HepG2 (cell line): ENCODE measurements at regions not wholly inside any gene's neighbourhood (a gene's known extent, or its start where the extent isn't known, plus 50 kb on each side); places are given as distances from the start of the nearest gene placed in this dataset.

Experiments used
- ATAC-seq: fragments of 200-7000 bp; cut with Tn5 transposase; 3 replicates; pipeline ENCODE4 v1.9.1; 2020; ENCODE audit warnings: mild to moderate bottlenecking, moderate library complexity
- BruUV-seq: library from RNA; stranded (reverse); fragments of 400-500 nt; replicated peaks from 2 replicates; lab custom pipeline; 2021; lab: Mats Ljungman, UMichigan
- CTCF ChIA-PET: fragments of 300-600 bp; formaldehyde crosslinking; extraction: SDS; loops from one replicate; lab custom pipeline; 2021; ENCODE audit warnings: low total read pairs, inconsistent platforms, low intra/inter-chr PET ratio; lab: Yijun Ruan, JAX
- POLR2A ChIA-PET: fragments of 350-600 bp; sonication (Branson Sonifier 250); formaldehyde crosslinking; loops from one replicate; lab custom pipeline; 2020; ENCODE audit warnings: antibody characterized with exemption, inconsistent platforms; lab: Yijun Ruan, JAX
- DNase-seq: peaks from one replicate; pipeline ENCODE4 v3.0.0-alpha.2; 2015; ENCODE audit warnings: low spot score
- FAIRE-seq: peaks from 3 replicates; lab custom pipeline; 2011; peaks lifted over from hg19 to GRCh38; lab: Jason Lieb, UNC
- H2AFZ ChIP-seq: one replicate; pipeline ENCODE4 v1.6.1; 2011; ENCODE audit warnings: low read length, inconsistent platforms
- H3K27ac ChIP-seq: fragments of 300-600 bp; 3 replicates; pipeline ENCODE4 v1.8.0; 2011; ENCODE audit warnings: mixed run types, mild to moderate bottlenecking, mixed read lengths, low read length, inconsistent platforms; ENCODE audit not compliant: insufficient read depth; ENCODE audit errors: extremely low read length
- H3K27me3 ChIP-seq, 2 experiments: fragments of 200-600 bp in 1 of 2; 2 replicates in 1 of 2; 3 replicates in 1 of 2; pipeline versions ENCODE4 v1.6.0 to v1.8.0; 2011; ENCODE audit warnings: low read length in 2 of 2, mild to moderate bottlenecking in 2 of 2, moderate library complexity in 2 of 2, inconsistent platforms in 1 of 2; ENCODE audit not compliant: insufficient read depth in 2 of 2, control insufficient read depth in 1 of 2
- H3K36me3 ChIP-seq, 2 experiments: fragments of 200-600 bp in 1 of 2; replicated peaks in 1 of 2; 2 replicates in 1 of 2; 3 replicates in 1 of 2; pipeline versions ENCODE4 v1.5.1 to v1.8.0; 2011; ENCODE audit warnings: low read length in 2 of 2, inconsistent platforms in 1 of 2; ENCODE audit not compliant: insufficient read depth in 2 of 2, control insufficient read depth in 1 of 2
- H3K4me1 ChIP-seq: 2 replicates; pipeline ENCODE4 v1.5.1; 2012; ENCODE audit warnings: low read length, inconsistent platforms; ENCODE audit not compliant: insufficient read depth
- H3K4me2 ChIP-seq: 2 replicates; pipeline ENCODE4 v1.6.0; 2011; ENCODE audit warnings: low read depth, low read length, inconsistent platforms
- H3K4me3 ChIP-seq, 3 experiments: fragments of 200-600 bp in 1 of 3; sonication (generic), shearing (Covaris generic) in 1 of 3; replicated peaks in 1 of 3; 2 replicates each; pipeline ENCODE4 v1.5.1; 2011 to 2016; ENCODE audit warnings: low read length in 3 of 3, inconsistent platforms in 2 of 3, low read depth in 2 of 3, mild to moderate bottlenecking in 2 of 3, control low read depth in 1 of 3, mixed read lengths in 1 of 3; ENCODE audit not compliant: insufficient read depth in 1 of 3
- H3K79me2 ChIP-seq: one replicate; pipeline ENCODE4 v1.6.1; 2011; ENCODE audit warnings: low read length, inconsistent platforms; ENCODE audit not compliant: insufficient read depth
- H3K9ac ChIP-seq: 2 replicates; pipeline ENCODE4 v1.6.0; 2011; ENCODE audit warnings: mild to moderate bottlenecking, low read depth, low read length, inconsistent platforms; ENCODE audit not compliant: insufficient read depth
- H3K9me3 ChIP-seq: 2 replicates; pipeline ENCODE4 v1.5.1; 2012; ENCODE audit warnings: mild to moderate bottlenecking, low read length
- H4K20me1 ChIP-seq: 2 replicates; pipeline ENCODE4 v1.6.0; 2011; ENCODE audit warnings: inconsistent platforms, mild to moderate bottlenecking, low read length, moderate library complexity; ENCODE audit not compliant: insufficient read depth
- ARNT2 ChIP-seq: sonication (generic); formaldehyde crosslinking; IDR thresholded peaks from 2 replicates; pipeline ENCODE4 v1.8.0; 2022; ENCODE audit warnings: mild to moderate bottlenecking, low read depth, missing genetic modification reagents, moderate library complexity
- DDIT3 ChIP-seq: sonication (generic); formaldehyde crosslinking; IDR thresholded peaks from 2 replicates; pipeline ENCODE4 v1.4.0; 2020; ENCODE audit warnings: mild to moderate bottlenecking, missing genetic modification reagents
- ISX ChIP-seq: sonication (generic); formaldehyde crosslinking; conservative IDR thresholded peaks from 2 replicates; pipeline ENCODE4 v1.5.0; 2020; ENCODE audit warnings: missing genetic modification reagents
- MXI1 ChIP-seq: IDR thresholded peaks from 3 replicates; pipeline ENCODE4 v1.6.1; 2012; ENCODE audit warnings: low read depth, low read length, inconsistent platforms, borderline replicate concordance
- NFYC ChIP-seq: IDR thresholded peaks from 2 replicates; pipeline ENCODE4 v1.6.1; 2016; ENCODE audit warnings: missing genetic modification reagents, missing compliant biosample characterization
- NR2C2 ChIP-seq: sonication (generic); formaldehyde crosslinking; IDR thresholded peaks from 2 replicates; pipeline ENCODE4 v1.4.0; 2020; ENCODE audit warnings: missing genetic modification reagents, mild to moderate bottlenecking, moderate library complexity, borderline replicate concordance
- PLRG1 ChIP-seq: fragments of 450-650 bp; conservative IDR thresholded peaks from 2 replicates; pipeline ENCODE4 v1.6.1; 2016
- RAD51 ChIP-seq: fragments of 450-650 bp; IDR thresholded peaks from 2 replicates; pipeline ENCODE4 v1.6.1; 2016; ENCODE audit warnings: borderline replicate concordance
- RARA ChIP-seq: IDR thresholded peaks from 2 replicates; pipeline ENCODE4 v1.6.1; 2016; ENCODE audit warnings: missing genetic modification reagents, missing compliant biosample characterization
- SYNCRIP ChIP-seq: fragments of 200-400 bp; formaldehyde crosslinking; IDR thresholded peaks from 2 replicates; pipeline ENCODE4 v1.6.1; 2018; ENCODE audit warnings: mild to moderate bottlenecking, low read depth, low read length; ENCODE audit not compliant: insufficient read depth
- ZFP62 ChIP-seq: sonication (generic); formaldehyde crosslinking; IDR thresholded peaks from 2 replicates; pipeline ENCODE4 v1.4.0; 2020; ENCODE audit warnings: missing genetic modification reagents
- ZNF10 ChIP-seq: sonication (generic); formaldehyde crosslinking; IDR thresholded peaks from 2 replicates; pipeline ENCODE4 v1.4.0; 2020; ENCODE audit warnings: mild to moderate bottlenecking, low read depth, missing genetic modification reagents, borderline replicate concordance
- ZSCAN22 ChIP-seq: sonication (generic); formaldehyde crosslinking; IDR thresholded peaks from 2 replicates; pipeline ENCODE4 v1.4.0; 2020; ENCODE audit warnings: mild to moderate bottlenecking, missing genetic modification reagents
- in situ Hi-C: cut with HindIII; loops from 2 replicates; pipeline ENCODE4 v1.10.0; 2017; ENCODE audit warnings: low pct_unique_long_range_greater_than_20kb; ENCODE audit not compliant: extremely low pct_ligation_motif_present
- intact Hi-C: fragments of 100-400 bp; cut with micrococcal nuclease; formaldehyde crosslinking; loops from one replicate; pipeline ENCODE4 v1.10.0; 2022; ENCODE audit not compliant: unreplicated experiment
- TF ChIP-seq, protein P1 (sequence below): sonication (generic); formaldehyde crosslinking; IDR thresholded peaks from 2 replicates; pipeline ENCODE4 v1.4.0; 2020; ENCODE audit warnings: mild to moderate bottlenecking, missing genetic modification reagents
- TF ChIP-seq, protein P2 (sequence below), 2 experiments: sonication (generic) in 1 of 2; formaldehyde crosslinking in 1 of 2; IDR thresholded peaks; 2 replicates each; pipeline versions ENCODE4 v1.5.1 to v1.6.1; 2011 to 2020; ENCODE audit warnings: borderline replicate concordance in 1 of 2, low read depth in 1 of 2, low read length in 1 of 2, mild to moderate bottlenecking in 1 of 2, missing genetic modification reagents in 1 of 2, moderate library complexity in 1 of 2
- TF ChIP-seq, protein P3 (sequence below): sonication (generic); formaldehyde crosslinking; IDR thresholded peaks from 2 replicates; pipeline ENCODE4 v1.9.0; 2021; ENCODE audit warnings: missing genetic modification reagents, borderline replicate concordance

- TF ChIP-seq, protein P1, sequence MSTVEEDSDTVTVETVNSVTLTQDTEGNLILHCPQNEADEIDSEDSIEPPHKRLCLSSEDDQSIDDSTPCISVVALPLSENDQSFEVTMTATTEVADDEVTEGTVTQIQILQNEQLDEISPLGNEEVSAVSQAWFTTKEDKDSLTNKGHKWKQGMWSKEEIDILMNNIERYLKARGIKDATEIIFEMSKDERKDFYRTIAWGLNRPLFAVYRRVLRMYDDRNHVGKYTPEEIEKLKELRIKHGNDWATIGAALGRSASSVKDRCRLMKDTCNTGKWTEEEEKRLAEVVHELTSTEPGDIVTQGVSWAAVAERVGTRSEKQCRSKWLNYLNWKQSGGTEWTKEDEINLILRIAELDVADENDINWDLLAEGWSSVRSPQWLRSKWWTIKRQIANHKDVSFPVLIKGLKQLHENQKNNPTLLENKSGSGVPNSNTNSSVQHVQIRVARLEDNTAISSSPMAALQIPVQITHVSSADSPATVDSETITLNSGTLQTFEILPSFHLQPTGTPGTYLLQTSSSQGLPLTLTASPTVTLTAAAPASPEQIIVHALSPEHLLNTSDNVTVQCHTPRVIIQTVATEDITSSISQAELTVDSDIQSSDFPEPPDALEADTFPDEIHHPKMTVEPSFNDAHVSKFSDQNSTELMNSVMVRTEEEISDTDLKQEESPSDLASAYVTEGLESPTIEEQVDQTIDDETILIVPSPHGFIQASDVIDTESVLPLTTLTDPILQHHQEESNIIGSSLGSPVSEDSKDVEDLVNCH = no peak
- no peak for TF ChIP-seq RARA (CRISPR knock-in tag)
Observed at GRCh38 chr16:63496282-63496681, 1460.0 kb upstream of the CDH8 start (continued).

DNA sequence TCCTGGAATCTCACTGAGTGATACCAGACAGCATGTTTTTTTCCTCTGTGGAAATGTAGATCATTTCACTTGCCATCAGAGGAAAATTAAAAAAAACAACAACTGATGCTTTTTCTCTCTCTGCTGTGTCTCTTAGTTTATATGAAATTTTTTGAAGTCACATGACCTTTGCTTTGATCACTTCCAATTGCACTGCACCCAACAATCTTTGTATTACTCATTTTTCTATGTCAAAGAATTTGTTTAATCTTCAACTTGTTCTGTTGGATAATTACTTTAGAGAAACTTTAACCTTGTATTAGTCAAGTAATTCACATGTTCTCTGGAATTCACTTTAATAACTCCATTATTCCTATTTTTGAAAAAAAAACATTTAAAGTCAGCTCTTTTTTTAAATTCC, 1452.7 kb upstream of the CDH8 start:
- ChIA-PET CTCF (no interaction called here), POLR2A (no interaction called here)
- no peak overlapping the region for H3K4me3 ChIP-seq
- no peak overlapping the region for H3K9ac ChIP-seq
- H3K4me1 ChIP-seq = no peaks in the 10 kb centered on the region
- TF ChIP-seq SYNCRIP (no peak), NR2C2 (CRISPR knock-in tag) (no peak), ISX (CRISPR knock-in tag) (no peak), NFYC (CRISPR knock-in tag) (no peak), ZFP62 (CRISPR knock-in tag) (no peak), MXI1 (no peak), DDIT3 (no peak), ZNF10 (CRISPR knock-in tag) (no peak), RAD51 (peak; percentile 25; the same call in 1 of the 2 replicates), ZSCAN22 (no peak), ARNT2 (CRISPR knock-in tag) (no peak), PLRG1 (no peak)
- TF ChIP-seq, protein P2, sequence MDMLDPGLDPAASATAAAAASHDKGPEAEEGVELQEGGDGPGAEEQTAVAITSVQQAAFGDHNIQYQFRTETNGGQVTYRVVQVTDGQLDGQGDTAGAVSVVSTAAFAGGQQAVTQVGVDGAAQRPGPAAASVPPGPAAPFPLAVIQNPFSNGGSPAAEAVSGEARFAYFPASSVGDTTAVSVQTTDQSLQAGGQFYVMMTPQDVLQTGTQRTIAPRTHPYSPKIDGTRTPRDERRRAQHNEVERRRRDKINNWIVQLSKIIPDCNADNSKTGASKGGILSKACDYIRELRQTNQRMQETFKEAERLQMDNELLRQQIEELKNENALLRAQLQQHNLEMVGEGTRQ (IDR thresholded peaks at IDR 0.05; ENCODE audit: low read depth, low read length) = 0 out of 2 replicates have a peak, but pooled peaks have one; percentile 12
- TF ChIP-seq, protein P2 (CRISPR knock-in tag; IDR thresholded peaks at IDR 0.05; ENCODE audit: borderline replicate concordance) = no peak
- TF ChIP-seq, protein P3, sequence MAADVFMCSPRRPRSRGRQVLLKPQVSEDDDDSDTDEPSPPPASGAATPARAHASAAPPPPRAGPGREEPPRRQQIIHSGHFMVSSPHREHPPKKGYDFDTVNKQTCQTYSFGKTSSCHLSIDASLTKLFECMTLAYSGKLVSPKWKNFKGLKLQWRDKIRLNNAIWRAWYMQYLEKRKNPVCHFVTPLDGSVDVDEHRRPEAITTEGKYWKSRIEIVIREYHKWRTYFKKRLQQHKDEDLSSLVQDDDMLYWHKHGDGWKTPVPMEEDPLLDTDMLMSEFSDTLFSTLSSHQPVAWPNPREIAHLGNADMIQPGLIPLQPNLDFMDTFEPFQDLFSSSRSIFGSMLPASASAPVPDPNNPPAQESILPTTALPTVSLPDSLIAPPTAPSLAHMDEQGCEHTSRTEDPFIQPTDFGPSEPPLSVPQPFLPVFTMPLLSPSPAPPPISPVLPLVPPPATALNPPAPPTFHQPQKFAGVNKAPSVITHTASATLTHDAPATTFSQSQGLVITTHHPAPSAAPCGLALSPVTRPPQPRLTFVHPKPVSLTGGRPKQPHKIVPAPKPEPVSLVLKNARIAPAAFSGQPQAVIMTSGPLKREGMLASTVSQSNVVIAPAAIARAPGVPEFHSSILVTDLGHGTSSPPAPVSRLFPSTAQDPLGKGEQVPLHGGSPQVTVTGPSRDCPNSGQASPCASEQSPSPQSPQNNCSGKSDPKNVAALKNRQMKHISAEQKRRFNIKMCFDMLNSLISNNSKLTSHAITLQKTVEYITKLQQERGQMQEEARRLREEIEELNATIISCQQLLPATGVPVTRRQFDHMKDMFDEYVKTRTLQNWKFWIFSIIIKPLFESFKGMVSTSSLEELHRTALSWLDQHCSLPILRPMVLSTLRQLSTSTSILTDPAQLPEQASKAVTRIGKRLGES (CRISPR knock-in tag) = no peak
- intact Hi-C loops (no loop called here), in situ Hi-C loops (no loop called here)
- BruUV-seq = no TSS peak
- DNase-seq (no peak), FAIRE-seq (no peak), ATAC-seq (no peak)
- no peak overlapping the region for H2AFZ ChIP-seq
- H3K27ac ChIP-seq = no peak overlapping the region
- no peaks in the 10 kb centered on the region for H3K79me2 ChIP-seq
- H3K9me3 ChIP-seq = peaks cover 42% of the 10 kb centered on the region
- H4K20me1 ChIP-seq = no peaks in the 10 kb centered on the region
- H3K36me3 ChIP-seq = no peaks in the 10 kb centered on the region
- H3K4me2 ChIP-seq = no peak overlapping the region
- no peaks in the 10 kb centered on the region for H3K27me3 ChIP-seq
